ENCODE measurements at regions not wholly inside any gene's neighbourhood (a gene's known extent, or its start where the extent isn't known, plus 50 kb on each side); places are given as distances from the start of the nearest gene placed in this dataset.

GRCh38 chr3:130276203-130276803 is 69.2 kb upstream of the COL6A5 start:
- no peaks in the 10 kb centered on the region for H3K4me1 Mint-ChIP-seq (ENCODE audit: low read depth)
- DNase-seq, result peak; percentile 18
- no peaks in the 10 kb centered on the region for H3K36me3 Mint-ChIP-seq (ENCODE audit: low read depth)
- H3K4me3 Mint-ChIP-seq, result no peak overlapping the region
- CTCF ChIA-PET, result interaction anchor here (0.7 to 1.8 kb wide), 9 partner anchors 10 to 264 kb away, joined by 3 to 5 read pairs (median 4); no protein-coding TSS in a partner anchor
- intact Hi-C loops (cut with micrococcal nuclease), result loop anchor here (1.0 to 5.0 kb wide), 3 partner anchors 263 to 617 kb away; no protein-coding TSS in a partner anchor
- H3K27ac Mint-ChIP-seq, result no peak overlapping the region
- no peaks in the 10 kb centered on the region for H3K9me3 Mint-ChIP-seq
- peaks cover 25% of the 10 kb centered on the region for H3K27me3 Mint-ChIP-seq (ENCODE audit: low read depth)

DNA sequence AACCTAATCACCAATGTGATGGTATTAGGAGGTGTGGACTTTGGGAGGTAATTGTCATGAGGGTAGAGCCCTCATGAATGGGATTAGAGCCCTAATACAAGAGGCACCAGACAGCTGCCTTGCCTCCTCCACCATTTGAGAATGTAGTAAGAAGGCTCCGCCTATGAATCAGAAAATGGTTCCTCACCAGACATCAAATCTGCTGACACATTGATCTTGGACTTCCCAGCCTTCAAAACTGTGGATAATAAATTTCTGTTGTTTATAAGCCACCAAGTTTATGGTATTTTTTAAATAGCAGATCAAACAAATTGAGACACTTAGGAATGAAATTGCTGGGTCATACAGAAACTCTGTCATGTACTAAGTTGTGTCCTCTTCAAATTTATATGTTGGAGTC is 56.8 kb upstream of the COL6A5 start:
- Mint-ChIP-seq H3K4me1 (ENCODE audit: low read depth) (no peaks in the 10 kb centered on the region), H3K4me3 (no peak overlapping the region), H3K27ac (no peak overlapping the region), H3K27me3 (ENCODE audit: low read depth) (peaks cover 8% of the 10 kb centered on the region), H3K9me3 (no peaks in the 10 kb centered on the region), H3K36me3 (ENCODE audit: low read depth) (no peaks in the 10 kb centered on the region)
- intact Hi-C loops (cut with micrococcal nuclease), result no loop called here
- CTCF ChIA-PET, result no interaction called here
- DNase-seq, result no peak

DNA sequence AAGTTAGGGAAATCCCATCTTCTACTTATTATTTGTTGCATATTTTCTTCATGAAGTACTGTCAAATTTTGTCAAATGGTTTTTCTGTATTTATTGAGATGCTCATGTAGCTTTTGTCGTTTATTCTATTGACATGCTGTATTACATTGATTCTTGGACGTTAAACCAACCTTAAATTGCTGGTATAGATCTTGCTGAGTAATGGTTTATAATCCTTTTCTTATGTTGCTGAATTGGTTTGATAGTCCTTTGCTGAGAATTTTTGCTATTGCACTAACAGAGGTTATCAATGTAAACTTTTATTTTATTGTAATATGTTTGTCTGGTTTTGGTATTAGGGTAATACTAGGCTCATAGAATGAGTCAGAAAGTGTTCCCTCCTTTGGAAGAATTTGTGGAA is 54.3 kb upstream of the COL6A5 start:
- Mint-ChIP-seq H3K9me3 (peaks cover 2% of the 10 kb centered on the region), H3K4me3 (no peak overlapping the region), H3K36me3 (ENCODE audit: low read depth) (no peaks in the 10 kb centered on the region), H3K4me1 (ENCODE audit: low read depth) (no peaks in the 10 kb centered on the region), H3K27me3 (ENCODE audit: low read depth) (peaks cover 15% of the 10 kb centered on the region), H3K27ac (no peak overlapping the region)
- DNase-seq, result no peak
- CTCF ChIA-PET, result no interaction called here
- intact Hi-C loops (cut with micrococcal nuclease), result no loop called here

DNA sequence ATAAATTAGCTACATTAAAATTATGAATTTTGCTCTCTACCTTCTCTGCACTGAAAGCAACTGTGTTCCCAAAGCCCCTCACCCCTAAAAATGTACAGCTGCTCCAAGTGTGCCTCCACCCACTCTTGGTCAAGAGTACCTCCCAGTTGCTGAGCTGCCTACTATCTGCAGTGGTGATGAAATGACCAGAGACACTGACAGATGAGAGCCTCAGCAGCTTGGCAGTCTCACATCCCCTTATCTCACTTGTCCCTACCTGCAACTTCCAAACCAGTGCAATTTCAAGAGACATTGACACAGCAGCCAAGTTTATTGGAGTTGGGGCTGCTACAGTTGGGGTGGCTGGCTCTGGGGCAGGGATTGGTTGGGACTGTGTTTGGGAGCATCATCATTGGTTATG is 52.2 kb upstream of the COL6A5 start:
- CTCF ChIA-PET, result no interaction called here
- DNase-seq, result no peak
- Mint-ChIP-seq H3K4me1 (ENCODE audit: low read depth) (no peaks in the 10 kb centered on the region), H3K27ac (no peak overlapping the region), H3K4me3 (no peak overlapping the region), H3K9me3 (peaks cover 3% of the 10 kb centered on the region), H3K27me3 (ENCODE audit: low read depth) (peaks cover 16% of the 10 kb centered on the region), H3K36me3 (ENCODE audit: low read depth) (no peaks in the 10 kb centered on the region)
- intact Hi-C loops (cut with micrococcal nuclease), result no loop called here

All from activated naive CD4-positive, alpha-beta T cell treated with anti-CD3 and anti-CD28 coated beads for 36 hours (primary cell).